NCI-H510A (cell line): ENCODE measurements at regions not wholly inside any gene's neighbourhood (a gene's known extent, or its start where the extent isn't known, plus 50 kb on each side); places are given as distances from the start of the nearest gene placed in this dataset.

Experiments
- DNase-seq: peaks from one replicate; lab custom pipeline; 2025; lab: John Stamatoyannopoulos, UW

DNA sequence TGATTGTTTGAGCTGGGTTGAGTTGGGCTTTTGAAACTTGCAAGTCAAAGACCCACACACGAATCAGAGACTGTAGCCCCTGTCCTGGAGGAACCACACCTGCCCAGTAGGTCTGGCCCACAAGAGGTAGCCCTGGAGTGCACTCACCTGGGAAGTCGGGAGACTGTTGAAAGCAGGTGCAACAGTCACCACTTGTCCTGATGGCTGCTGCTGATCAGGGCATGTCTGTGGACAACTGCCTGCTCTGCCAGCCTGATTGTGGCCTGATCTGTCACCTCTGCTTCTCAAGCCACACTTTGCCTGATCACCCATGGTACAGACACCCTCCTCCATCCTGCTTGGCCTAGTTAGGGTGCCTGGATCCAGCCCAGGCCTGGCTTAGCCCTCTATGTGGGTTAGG, 105.0 kb upstream of the HAAO start:
- peak; percentile 13 for DNase-seq

DNA sequence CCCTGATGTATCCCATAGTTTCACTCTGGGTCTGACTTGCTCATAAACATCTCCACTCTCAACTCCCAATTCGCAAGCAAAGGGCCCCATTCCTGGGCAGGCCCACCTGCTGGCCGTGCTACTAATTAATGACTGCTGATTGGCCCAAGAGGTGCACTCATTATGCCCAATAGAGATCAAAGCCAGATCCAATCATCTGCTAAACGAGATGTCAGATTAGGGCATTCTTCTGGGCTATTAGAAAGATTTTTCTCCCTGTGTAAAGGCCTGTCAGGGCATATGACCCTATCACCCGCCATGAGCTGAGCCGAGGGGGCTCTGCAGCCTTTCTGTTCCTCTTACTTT, 103.4 kb upstream of the HAAO start:
- no peak for DNase-seq

DNA sequence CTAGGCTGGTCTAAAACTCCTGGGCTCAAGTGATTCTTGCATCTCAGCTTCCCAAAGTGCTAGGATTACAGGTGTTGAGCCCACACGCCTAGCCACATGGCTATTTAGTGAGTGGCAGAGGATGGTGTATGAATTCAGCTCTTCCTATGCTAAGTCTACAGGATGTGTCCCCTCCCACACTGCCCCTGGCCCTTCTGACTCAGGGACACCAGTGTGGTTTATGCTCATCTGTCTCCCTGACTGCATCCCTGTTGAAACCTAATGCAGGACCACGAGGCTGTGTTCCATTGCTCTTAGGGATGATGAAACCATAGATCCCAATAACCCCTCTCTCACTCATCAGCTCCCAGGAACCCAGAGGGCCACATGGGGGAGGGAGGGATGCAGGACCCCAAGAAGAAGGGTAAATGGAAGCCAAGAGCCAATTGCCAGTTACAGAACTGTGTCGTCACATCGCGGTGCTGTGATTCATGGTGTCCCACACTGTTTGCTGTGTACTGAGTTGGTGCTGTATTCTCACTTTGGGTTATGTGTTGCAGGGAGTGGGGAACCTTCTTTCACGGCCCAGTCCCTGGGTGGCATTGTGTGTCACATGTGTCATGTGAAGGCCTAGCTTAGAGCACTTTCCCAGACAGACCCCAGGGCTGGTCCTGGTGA, 102.9 kb upstream of the HAAO start:
- no peak for DNase-seq

- DNase-seq: no peak
Measured at GRCh38 chr2:42893047-42893758, 100.8 kb upstream of the HAAO start.

GRCh38 chr2:42890791-42891355, 98.5 kb upstream of the HAAO start:
- DNase-seq: no peak

DNA sequence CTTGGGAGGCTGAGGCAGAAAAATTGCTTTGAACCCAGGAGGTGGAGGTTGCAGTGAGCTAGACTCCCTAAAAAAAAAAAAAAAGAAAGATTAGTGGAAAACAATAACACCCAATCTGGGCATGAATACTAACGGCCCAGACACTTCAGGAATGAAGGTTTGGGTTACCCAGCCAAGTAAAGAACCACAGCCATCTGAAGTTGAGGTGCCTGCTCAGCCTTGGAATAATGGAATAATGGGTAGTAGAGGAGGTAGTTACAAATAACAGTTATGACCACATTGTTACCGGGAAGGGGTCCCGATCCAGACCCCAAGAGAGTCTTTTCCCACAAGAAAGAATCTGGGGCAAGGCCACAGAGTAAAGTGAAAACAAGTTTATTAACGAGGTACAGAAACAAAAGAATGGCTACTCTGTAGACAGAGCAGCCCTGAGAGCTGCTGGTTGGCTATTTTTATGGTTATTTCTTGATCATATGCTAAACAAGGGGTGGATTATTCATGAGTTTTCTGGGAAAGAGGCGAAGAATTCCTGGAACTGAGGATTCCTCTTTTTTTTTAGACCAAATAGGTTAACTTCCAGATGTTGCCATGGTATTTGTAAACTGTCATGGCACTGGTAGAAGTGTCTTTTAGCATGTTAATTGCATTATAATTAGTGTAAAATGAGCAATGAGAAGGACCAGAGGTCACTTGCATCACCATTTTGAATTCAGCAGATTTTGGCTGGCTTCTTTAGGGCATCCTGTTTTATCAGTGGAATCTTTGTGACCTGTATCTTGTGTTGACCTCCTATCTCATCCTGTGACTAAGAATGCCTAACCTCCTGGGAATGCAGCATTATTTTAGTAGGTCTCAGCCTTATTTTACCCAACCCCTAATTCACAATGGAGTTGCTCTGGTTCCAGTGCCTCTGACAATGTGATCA, 96.2 kb upstream of the HAAO start:
- no peak for DNase-seq

DNA sequence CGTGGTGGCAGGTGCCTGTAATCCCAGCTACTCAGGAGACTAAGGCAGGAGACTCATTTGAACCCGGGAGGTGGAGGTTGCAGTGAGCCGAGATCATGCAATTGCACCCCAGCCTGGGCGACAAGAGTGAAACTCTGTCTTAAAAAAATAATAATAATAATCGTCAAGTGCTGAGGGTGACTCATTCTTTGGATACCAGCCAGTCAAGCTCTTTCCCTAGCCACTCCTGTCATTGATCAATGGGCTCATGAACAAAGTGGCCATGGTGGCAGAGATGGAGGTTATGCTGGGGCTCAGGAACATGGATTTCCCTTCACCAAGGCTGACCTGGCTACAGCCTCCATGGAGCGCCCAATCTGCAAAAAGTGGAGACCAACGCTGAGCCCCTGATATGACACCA, 94.5 kb upstream of the HAAO start:
- no peak for DNase-seq

- no peak for DNase-seq
Measured at GRCh38 chr2:42882756-42883155, 90.4 kb upstream of the HAAO start.

DNA sequence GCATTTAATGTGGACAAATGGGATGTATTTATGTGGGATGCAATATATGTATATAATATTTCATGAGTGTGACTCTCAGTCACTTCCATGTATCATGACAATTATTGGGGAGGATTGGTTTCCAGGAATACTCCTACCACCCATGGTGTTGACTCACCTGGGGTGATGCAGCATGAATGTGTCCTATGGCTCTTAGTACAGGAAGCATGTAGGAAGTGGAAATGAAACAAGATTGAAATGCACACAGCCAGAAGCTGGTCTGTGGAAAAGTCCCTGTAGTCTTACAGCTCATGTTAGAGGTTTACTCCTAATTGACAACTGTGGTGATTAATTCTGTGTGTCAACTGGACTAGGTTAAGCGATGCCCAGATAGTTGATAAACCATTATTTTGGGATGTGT, 89.3 kb upstream of the HAAO start:
- DNase-seq: no peak

DNA sequence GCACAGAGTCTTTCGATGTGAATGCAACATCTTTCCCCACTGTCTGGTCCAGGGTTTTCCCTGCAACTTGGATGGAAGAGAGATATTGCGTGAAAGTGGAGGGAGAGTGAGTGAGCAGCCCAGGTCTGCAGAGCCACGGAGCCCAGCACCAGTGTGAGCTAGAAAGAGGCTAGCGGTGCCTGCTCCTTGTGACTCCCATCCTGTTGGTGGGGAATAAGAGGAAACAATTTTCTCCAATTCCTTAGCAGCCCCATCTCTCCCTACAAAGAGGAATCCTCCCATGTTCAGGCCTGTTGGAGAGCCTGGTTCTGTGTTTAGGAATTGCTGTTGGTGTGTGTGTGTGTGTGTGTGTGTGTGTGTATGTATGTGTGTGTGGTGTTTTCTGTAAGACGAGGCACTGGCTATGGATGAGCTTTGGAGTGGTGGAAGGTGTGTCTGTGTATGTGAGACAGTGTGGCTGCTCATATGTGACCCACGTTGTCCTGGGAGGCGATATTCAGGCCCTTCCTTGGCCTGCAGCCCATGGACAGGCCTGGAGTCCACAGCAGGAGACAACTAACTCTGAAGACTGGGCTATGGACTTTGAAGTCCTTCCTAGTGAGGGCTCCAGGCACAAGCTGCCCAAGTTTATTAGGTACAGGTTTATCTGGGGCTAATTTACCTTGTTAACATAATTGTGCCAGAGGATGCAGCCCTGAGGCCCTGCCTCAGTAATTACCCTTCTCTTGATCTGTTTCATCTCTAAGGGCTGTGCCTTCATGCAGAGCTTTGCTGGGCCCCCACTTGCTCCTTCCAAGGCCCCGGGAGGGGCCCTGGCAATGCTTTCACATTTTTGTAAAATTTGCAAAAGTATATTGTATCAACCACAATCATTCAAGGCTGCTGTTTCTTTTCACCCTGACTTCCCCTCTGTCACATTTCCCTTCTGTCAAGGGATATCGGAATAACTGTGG, 88.6 kb upstream of the HAAO start:
- DNase-seq: no peak

GRCh38 chr2:42879913-42880737, 87.7 kb upstream of the HAAO start:
- no peak for DNase-seq

GRCh38 chr2:42879121-42879705, 86.8 kb upstream of the HAAO start:
- no peak for DNase-seq

GRCh38 chr2:42878581-42878980, 86.2 kb upstream of the HAAO start:
- DNase-seq: no peak

- no peak for DNase-seq
Measured at GRCh38 chr2:42877936-42878335, 85.6 kb upstream of the HAAO start.

- no peak for DNase-seq
Measured at GRCh38 chr2:42877511-42877910, 85.1 kb upstream of the HAAO start.

- peak; percentile 2 for DNase-seq
Measured at GRCh38 chr2:42876326-42876751, 84.0 kb upstream of the HAAO start.

- DNase-seq: no peak
Measured at GRCh38 chr2:42875880-42876279, 83.5 kb upstream of the HAAO start.

DNA sequence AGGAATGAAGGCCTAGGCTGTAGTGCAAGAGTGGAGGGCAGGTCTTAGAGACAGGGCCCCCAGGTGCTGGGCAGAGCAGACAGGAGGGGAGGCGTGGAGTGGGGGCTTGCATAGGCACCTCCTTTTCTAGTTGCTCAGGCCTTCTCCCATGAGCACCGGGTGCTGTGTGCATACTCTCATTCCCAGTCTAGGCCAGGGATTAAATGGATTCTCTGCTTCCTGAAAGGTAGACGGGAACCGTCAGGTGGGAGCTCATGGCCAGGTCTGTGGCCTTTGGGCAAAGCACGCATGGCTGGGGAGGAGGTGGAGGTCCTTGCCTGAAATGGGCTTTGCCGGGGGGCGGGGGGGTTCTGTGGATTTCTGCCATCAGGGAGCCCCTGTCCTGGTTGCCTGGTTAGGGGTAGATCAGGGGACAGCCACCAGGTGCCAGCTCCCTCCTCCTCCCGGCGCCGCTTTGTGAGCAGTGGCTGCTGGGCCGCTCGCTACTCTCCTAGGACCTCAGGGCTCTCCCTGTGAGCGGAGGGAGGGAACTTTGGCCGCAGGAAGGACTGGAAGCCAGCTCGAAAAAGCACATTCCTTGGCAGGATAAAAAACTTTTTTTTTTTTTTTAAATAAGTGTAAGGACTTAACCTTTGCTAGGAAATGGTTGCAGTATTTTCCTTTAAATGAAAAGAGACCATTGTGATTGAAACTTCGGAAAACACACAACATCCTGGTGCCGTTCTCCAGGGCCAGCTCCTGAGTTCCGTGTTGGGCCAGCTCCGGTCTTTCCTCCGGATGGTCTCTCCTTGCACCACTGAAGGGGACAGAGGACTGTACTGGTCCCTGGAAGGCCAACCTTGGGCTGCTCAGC, 82.8 kb upstream of the HAAO start:
- DNase-seq: no peak

DNA sequence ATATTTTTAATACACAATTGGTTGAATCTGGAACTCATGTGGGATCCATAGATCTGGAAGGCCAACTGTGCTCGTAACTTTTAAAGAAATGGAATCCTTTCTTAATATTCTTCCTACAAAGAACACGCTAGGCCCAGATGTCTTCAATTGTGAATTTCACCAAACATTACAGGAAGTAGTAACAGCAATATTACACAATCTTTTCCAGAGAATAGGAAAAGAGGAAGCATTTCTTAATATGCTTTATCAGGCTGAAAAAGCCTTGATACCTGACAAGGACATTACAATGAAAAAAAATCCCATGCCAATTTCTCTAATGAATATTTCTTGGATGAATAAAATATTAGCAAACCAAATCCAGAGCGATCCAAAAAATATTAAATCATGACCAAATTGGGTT, 80.3 kb upstream of the HAAO start:
- no peak for DNase-seq
